CD4-positive, alpha-beta T cell treated with Interleukin-15 for 4 hours (primary cell): ENCODE measurements at regions not wholly inside any gene's neighbourhood (a gene's known extent, or its start where the extent isn't known, plus 50 kb on each side); places are given as distances from the start of the nearest gene placed in this dataset.

Experiments used
- DNase-seq: peaks from one replicate; pipeline ENCODE4 v3.0.0-alpha.2; 2020; ENCODE audit warnings: low spot score

DNA sequence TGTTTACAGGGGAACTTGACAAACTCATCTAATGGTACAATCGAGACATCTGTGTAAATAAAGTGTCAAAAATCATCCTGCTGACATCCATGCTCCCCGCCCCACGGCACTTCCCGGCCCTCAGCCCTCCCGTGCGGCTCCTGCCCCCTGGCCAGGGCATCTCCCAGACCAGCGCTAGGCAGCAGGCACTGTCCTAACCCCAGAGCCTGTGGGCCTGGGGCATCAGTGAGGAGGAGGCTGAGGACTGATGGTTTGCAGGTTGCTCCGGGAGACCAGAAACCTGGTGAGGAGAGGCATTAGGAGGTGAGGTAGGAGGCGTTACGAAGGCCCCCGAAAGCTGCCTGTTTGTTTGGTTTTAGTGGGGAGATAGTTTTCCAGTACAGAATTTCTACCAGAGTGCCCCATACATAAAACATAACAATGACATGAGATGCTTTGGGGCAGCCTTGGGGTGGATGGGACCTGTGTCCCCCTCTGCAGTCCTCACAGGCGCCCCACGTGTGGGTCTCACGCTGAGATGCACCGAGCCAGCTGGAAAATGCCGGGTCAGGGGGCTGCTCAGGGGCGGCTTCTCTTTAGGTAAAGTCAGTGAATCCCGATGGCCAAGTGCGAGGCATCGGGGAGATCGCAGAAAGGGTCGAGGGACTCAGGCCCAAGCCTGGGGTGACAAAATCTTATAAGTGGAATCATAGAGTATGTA is 114.2 kb downstream of the RTP5 start:
- no peak for DNase-seq

DNA sequence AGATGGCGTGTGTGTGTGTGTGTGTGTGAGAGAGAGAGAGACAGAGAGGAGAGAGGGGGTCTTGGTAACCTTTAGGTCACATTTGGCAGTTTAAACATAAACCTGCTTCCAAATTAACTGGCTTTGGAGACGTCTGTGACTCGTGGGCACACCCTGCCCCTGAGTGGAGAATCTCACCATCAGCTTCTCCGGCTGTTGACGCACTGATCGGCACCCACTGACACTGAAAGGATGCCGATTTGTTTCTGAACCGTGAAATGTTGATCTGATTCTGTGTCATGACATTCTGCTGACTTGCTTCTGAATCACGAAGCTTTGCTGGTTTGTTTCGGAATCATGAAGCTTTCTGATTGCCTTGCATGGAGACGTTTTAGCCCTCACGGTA is 114.7 kb downstream of the RTP5 start:
- no peak for DNase-seq

GRCh38 chr2:241984658-241985057 is 115.1 kb downstream of the RTP5 start:
- no peak for DNase-seq

GRCh38 chr2:241985161-241985985 is 115.8 kb downstream of the RTP5 start:
- peak; percentile 48 for DNase-seq

- no peak for DNase-seq
Observed at GRCh38 chr2:241985986-241986329, 116.4 kb downstream of the RTP5 start.

GRCh38 chr2:241986836-241987641 is 117.5 kb downstream of the RTP5 start:
- DNase-seq = no peak

DNA sequence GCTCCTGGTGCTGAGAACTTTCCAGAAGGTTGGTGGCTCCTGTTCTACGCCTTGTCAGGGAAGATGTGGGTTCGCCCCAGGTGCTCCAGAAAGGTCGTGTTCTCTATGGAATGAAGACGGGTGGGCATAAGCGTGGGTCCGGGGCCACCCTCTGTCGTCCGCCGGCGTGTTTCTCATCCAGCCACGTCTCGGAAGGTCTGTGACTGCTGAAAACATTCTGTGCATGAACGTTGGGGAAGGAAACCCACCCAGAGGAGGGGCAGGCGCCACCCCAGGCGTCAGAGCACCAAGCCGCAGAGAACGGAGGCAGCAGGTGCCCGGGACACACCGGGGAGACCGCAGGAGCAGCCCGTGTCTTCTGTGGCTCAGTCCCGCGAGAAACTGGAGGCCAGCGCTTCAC is 118.2 kb downstream of the RTP5 start:
- DNase-seq = no peak

DNA sequence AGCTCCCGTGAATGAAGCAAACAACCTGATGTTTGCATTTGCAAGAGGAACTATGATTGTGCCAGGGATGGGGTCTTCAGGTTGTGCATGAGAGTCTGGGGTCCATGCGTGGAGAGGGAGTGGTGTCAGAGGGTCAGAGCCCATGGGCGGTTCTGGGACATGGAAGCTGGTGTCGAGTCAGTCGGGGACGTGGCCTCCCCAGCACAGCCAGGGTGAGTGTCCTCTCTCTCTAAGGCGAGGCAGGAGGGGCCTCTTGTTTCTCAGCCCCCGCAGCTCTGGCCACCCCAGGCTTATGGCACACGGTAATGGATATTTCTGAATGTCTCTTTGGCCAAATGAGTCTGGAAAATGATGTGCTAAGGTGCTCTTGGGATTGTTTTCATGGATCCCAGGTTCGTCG is 118.6 kb downstream of the RTP5 start:
- DNase-seq = no peak

- no peak for DNase-seq
Observed at GRCh38 chr2:241989074-241989473, 119.5 kb downstream of the RTP5 start.

DNA sequence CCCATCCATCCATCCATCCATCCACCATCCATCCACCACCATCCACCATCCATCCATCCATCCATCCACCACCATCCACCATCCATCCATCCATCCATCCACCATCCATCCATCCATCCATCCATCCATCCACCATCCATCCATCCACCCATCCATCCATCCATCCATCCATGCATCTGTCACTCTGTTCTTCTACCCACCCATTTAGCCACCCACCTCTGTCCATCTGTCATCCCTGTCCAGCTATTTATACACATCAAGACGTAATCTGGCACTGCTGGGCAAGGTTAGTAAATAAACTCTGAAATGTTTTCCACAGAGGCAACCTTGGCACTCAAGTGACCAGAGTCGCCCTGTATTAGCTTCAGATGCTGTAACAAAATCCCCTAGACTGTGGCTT is 120.9 kb downstream of the RTP5 start:
- DNase-seq = no peak

GRCh38 chr2:241991299-241991698 is 121.8 kb downstream of the RTP5 start:
- DNase-seq = no peak

- no peak for DNase-seq
Observed at GRCh38 chr2:241992753-241993152, 123.2 kb downstream of the RTP5 start.

GRCh38 chr2:241993386-241994005 is 124.0 kb downstream of the RTP5 start:
- no peak for DNase-seq

DNA sequence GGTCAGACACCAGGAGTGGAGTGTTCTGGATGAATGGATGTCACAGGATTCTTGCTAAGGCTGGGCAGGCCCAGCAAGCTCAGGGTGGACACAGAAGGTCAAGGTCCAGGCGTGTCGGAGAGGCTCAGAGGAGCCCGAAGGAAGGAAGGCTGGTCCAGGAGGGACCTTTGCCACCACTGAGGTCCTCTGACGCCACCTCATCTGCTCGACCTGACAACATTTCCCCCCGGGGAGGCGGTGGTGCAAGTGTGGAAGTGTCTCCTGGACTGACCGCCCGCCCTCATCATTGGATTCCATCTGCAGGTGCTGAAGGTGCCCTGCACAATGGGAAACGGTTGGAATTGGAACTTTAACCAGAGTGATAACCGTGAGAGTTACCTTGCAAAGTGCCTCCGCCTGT is 124.6 kb downstream of the RTP5 start:
- no peak for DNase-seq

- DNase-seq = no peak
Observed at GRCh38 chr2:241994556-241995213, 125.2 kb downstream of the RTP5 start.

- no peak for DNase-seq
Observed at GRCh38 chr2:241996100-241996499, 126.6 kb downstream of the RTP5 start.

- DNase-seq = no peak
Observed at GRCh38 chr2:241997017-241997416, 127.5 kb downstream of the RTP5 start.

DNA sequence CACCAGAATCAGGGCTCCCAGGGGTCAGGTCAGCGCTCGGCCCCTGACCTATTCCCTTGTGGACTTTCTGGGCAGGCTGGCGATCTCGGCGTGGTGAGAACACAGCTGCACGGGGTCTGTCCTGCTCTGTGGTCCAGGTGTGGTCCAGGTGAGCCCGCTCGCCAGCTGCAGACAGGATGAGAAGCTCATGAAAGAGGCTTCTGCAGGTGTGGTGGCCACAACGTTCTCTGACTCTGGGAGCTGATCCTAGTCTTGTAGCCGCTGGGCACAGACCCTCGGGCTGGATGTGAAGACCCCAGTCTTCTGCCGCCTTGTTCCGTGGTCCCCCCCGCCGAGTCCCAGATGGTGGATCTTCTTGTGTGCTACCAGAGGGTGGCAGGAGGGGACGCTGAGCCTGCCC is 129.7 kb downstream of the RTP5 start:
- no peak for DNase-seq

DNA sequence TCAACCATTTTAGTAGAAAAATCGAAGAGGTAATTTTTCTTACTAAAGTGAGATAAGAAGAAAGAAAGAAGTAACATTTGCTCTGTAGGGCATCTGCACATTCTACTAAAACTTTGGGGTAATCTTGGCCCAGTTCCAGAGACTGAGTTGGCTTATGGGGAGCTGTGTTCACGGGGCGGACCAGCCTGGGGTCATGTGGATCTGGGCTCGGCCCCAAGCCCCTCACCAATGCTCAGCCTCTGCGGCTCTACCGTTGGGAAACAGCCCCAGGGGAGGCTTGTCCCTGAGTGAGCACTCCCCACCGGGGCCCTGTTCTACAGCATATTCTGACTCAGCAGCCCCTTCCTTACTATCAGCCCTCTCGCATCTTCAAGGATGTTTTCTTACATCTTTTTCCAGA is 132.3 kb downstream of the RTP5 start:
- no peak for DNase-seq

DNA sequence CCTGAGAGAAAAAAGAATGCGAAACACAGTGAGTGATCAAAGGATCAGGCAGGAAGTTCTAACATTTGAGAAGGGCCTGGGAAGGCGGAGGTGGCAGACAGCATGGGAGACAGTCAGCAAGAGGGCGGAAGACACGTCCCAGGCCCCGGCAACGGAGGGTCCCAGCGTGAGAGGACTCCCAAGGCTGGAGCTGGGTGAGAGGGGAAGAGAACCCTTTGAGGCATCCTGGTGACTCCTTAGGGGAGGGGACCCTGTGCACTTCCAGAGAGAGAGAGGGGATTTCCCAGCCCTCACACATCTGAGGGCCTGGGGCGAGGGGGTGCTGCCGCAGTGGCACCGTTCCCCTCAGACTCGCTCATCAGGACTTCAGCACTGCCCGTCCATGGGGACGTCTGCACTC is 133.4 kb downstream of the RTP5 start:
- no peak for DNase-seq

DNA sequence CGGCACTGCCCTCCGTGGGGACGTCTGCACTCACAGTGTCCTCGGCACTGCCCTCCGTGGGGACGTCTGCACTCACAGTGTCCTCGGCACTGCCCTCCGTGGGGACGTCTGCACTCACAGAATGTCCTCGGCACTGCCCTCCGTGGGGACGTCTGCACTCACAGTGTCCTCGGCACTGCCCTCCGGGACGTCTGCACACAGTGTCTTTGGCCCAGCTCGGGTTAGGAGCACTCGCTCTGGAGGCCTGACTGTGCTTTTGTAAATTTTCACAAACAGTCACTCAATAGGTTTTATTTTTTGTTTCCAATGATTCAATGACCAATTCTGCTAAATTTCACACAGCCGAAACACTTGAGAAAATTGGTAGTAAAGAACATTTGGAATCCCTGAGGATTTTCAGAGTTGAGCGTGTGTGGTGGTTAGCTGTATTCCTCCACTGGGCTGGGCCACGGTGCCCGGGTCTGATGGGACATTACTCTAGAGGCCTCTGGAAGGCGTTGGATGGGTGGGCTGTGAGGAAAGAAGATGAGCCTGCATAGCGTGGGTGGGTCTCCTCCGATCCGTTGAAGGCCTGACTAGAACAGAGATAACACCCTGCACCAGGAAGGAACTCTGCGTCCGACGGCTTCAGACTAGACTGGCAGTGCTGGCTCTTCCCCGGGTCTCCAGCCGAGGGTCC is 134.8 kb downstream of the RTP5 start:
- DNase-seq = no peak

GRCh38 chr2:242004902-242005230 is 135.3 kb downstream of the RTP5 start:
- no peak for DNase-seq
